HCT116 (cell line): ENCODE measurements at regions not wholly inside any gene's neighbourhood (a gene's known extent, or its start where the extent isn't known, plus 50 kb on each side); places are given as distances from the start of the nearest gene placed in this dataset.
"Not testable (repeated sequence)": the region's sequence is repeated elsewhere in the genome, so short reads cannot be mapped to it uniquely, and the experiment has no call there.

Experiments used
- CEBPB ChIP-seq: IDR thresholded peaks from 2 replicates; pipeline ENCODE4 v1.6.1; 2012; ENCODE audit warnings: low read depth
- EGR1 ChIP-seq: IDR thresholded peaks from 2 replicates; pipeline ENCODE4 v1.6.1; 2012; ENCODE audit warnings: low read depth
- EZH2 ChIP-seq: fragments of 200-600 bp; sonication (generic); IDR thresholded peaks from 2 replicates; pipeline ENCODE4 v1.6.1; 2017; ENCODE audit warnings: antibody characterized with exemption, mixed run types
- EZH2phosphoT487 ChIP-seq: fragments of 200-600 bp; IDR thresholded peaks from 2 replicates; pipeline ENCODE4 v1.6.1; 2018; ENCODE audit warnings: antibody characterized with exemption, borderline replicate concordance
- POLR2A ChIP-seq: IDR thresholded peaks from 2 replicates; pipeline ENCODE4 v1.7.0; 2011; ENCODE audit warnings: borderline replicate concordance; ENCODE audit not compliant: insufficient read depth, insufficient read length; ENCODE audit errors: extremely low read depth
- POLR2AphosphoS5 ChIP-seq: IDR thresholded peaks from 2 replicates; pipeline ENCODE4 v1.6.1; 2011; ENCODE audit warnings: mild to moderate bottlenecking, low read depth, low read length, moderate library complexity
- RAD21 ChIP-seq: IDR thresholded peaks from 2 replicates; pipeline ENCODE4 v1.6.1; 2012; ENCODE audit warnings: low read depth, mild to moderate bottlenecking
- TCF7L2 ChIP-seq: IDR thresholded peaks from 2 replicates; pipeline ENCODE4 v1.7.0; 2011; ENCODE audit warnings: borderline replicate concordance, inconsistent platforms; ENCODE audit not compliant: insufficient read depth, insufficient read length; ENCODE audit errors: extremely low read depth
- YY1 ChIP-seq: IDR thresholded peaks from 2 replicates; pipeline ENCODE4 v1.6.1; 2011; ENCODE audit warnings: low read length, low read depth, moderate library complexity, mild to moderate bottlenecking; ENCODE audit not compliant: insufficient replicate concordance; ENCODE audit errors: extremely low read depth
- ZFX ChIP-seq: fragments of 450-650 bp; IDR thresholded peaks from 2 replicates; pipeline ENCODE4 v1.6.1; 2017
- TF ChIP-seq, protein P1 (sequence below), 3 experiments: fragments of 200-600 bp in 1 of 3; sonication (generic) in 1 of 3; IDR thresholded peaks in 2 of 3; conservative IDR thresholded peaks in 1 of 3; 2 replicates each; pipeline ENCODE4 v1.5.1; 2012 to 2017; ENCODE audit warnings: low read depth in 2 of 3, low read length in 2 of 3, antibody characterized with exemption in 1 of 3, borderline replicate concordance in 1 of 3, control low read depth in 1 of 3, mild to moderate bottlenecking in 1 of 3, mixed read lengths in 1 of 3, mixed run types in 1 of 3, moderate library complexity in 1 of 3; ENCODE audit not compliant: insufficient read depth in 1 of 3
- TF ChIP-seq, protein P2 (sequence below): IDR thresholded peaks from 2 replicates; pipeline ENCODE4 v1.6.1; 2012; ENCODE audit warnings: low read depth
- TF ChIP-seq, protein P3 (sequence below): IDR thresholded peaks from 2 replicates; pipeline ENCODE4 v1.6.1; 2011; ENCODE audit warnings: mild to moderate bottlenecking, low read length, moderate library complexity; ENCODE audit not compliant: insufficient replicate concordance; ENCODE audit errors: extremely low read depth

DNA sequence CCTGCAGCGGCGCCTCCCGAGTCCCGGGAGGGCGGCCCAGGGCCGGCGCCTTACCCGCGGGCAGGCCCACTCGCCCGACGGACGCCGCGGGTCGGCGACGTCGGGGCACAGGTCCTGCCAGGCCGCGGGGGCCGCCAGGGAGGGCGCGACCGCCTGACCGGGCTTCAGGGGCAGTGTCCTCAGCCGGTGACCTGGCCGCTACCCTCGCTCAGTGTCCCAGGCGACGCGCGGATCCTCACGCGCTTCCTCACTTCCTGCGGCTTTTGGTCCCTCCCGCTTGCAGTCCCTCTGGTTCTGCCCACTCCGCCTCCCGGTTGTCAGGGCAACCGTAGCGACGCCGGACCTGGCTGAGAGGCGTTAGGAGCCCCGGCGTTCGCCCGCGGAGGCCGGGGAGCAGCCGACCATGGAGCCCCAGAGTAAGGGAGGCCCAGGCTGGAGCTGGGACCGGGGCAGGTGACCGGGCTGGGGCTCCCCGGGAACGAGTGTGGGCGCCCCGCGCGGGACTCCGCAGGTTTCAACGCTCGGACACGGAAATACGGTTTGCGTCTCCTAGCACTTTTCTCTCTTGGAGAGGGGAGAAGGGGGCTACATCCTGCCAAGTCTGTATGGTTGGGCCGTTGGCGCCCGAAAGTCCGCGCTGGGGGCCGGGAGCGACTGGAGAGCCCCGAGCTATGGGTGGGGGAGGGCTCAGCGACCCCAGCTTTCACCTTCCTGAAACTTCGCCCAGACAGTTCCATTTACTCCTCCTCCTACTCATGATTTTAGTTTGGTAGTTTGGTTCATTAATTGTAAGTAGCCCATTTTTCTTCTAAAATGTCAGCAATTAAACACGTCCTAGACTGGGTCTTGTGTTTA is 4786.0 kb upstream of the OR11H1 start:
- TF ChIP-seq POLR2AphosphoS5, CEBPB, RAD21, POLR2A, YY1, TCF7L2, ZFX, EZH2phosphoT487, EGR1, EZH2: not testable (repeated sequence)
- TF ChIP-seq, protein P1, sequence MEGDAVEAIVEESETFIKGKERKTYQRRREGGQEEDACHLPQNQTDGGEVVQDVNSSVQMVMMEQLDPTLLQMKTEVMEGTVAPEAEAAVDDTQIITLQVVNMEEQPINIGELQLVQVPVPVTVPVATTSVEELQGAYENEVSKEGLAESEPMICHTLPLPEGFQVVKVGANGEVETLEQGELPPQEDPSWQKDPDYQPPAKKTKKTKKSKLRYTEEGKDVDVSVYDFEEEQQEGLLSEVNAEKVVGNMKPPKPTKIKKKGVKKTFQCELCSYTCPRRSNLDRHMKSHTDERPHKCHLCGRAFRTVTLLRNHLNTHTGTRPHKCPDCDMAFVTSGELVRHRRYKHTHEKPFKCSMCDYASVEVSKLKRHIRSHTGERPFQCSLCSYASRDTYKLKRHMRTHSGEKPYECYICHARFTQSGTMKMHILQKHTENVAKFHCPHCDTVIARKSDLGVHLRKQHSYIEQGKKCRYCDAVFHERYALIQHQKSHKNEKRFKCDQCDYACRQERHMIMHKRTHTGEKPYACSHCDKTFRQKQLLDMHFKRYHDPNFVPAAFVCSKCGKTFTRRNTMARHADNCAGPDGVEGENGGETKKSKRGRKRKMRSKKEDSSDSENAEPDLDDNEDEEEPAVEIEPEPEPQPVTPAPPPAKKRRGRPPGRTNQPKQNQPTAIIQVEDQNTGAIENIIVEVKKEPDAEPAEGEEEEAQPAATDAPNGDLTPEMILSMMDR (IDR thresholded peaks at IDR 0.05 in 2 of 3, conservative IDR thresholded peaks at IDR 0.05 in 1 of 3; ENCODE audit: borderline replicate concordance in 1 of 3, insufficient read depth in 1 of 3, low read depth in 2 of 3, low read length in 2 of 3): not testable (repeated sequence)
- TF ChIP-seq, protein P2, sequence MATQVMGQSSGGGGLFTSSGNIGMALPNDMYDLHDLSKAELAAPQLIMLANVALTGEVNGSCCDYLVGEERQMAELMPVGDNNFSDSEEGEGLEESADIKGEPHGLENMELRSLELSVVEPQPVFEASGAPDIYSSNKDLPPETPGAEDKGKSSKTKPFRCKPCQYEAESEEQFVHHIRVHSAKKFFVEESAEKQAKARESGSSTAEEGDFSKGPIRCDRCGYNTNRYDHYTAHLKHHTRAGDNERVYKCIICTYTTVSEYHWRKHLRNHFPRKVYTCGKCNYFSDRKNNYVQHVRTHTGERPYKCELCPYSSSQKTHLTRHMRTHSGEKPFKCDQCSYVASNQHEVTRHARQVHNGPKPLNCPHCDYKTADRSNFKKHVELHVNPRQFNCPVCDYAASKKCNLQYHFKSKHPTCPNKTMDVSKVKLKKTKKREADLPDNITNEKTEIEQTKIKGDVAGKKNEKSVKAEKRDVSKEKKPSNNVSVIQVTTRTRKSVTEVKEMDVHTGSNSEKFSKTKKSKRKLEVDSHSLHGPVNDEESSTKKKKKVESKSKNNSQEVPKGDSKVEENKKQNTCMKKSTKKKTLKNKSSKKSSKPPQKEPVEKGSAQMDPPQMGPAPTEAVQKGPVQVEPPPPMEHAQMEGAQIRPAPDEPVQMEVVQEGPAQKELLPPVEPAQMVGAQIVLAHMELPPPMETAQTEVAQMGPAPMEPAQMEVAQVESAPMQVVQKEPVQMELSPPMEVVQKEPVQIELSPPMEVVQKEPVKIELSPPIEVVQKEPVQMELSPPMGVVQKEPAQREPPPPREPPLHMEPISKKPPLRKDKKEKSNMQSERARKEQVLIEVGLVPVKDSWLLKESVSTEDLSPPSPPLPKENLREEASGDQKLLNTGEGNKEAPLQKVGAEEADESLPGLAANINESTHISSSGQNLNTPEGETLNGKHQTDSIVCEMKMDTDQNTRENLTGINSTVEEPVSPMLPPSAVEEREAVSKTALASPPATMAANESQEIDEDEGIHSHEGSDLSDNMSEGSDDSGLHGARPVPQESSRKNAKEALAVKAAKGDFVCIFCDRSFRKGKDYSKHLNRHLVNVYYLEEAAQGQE: not testable (repeated sequence)
- TF ChIP-seq, protein P3, sequence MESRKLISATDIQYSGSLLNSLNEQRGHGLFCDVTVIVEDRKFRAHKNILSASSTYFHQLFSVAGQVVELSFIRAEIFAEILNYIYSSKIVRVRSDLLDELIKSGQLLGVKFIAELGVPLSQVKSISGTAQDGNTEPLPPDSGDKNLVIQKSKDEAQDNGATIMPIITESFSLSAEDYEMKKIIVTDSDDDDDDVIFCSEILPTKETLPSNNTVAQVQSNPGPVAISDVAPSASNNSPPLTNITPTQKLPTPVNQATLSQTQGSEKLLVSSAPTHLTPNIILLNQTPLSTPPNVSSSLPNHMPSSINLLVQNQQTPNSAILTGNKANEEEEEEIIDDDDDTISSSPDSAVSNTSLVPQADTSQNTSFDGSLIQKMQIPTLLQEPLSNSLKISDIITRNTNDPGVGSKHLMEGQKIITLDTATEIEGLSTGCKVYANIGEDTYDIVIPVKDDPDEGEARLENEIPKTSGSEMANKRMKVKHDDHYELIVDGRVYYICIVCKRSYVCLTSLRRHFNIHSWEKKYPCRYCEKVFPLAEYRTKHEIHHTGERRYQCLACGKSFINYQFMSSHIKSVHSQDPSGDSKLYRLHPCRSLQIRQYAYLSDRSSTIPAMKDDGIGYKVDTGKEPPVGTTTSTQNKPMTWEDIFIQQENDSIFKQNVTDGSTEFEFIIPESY: not testable (repeated sequence)
